HG03103 (cell line): ENCODE measurements at regions not wholly inside any gene's neighbourhood (a gene's known extent, or its start where the extent isn't known, plus 50 kb on each side); places are given as distances from the start of the nearest gene placed in this dataset.
"Not testable (repeated sequence)": the region's sequence is repeated elsewhere in the genome, so short reads cannot be mapped to it uniquely, and the experiment has no call there.

Source experiments
- ATAC-seq: cut with Tn5 transposase; IDR thresholded peaks from one replicate; pipeline ENCODE4 v1.9.1; 2021; ENCODE audit warnings: low read depth; ENCODE audit not compliant: unreplicated experiment

- ATAC-seq: no peak
Measured at GRCh38 chr6:9248133-9248532, 812.8 kb upstream of the SLC35B3 start.

- no peak for ATAC-seq
Measured at GRCh38 chr6:9240861-9241260, 805.5 kb upstream of the SLC35B3 start.

GRCh38 chr6:9236443-9236842 is 801.1 kb upstream of the SLC35B3 start:
- ATAC-seq: no peak

GRCh38 chr6:9233686-9234085 is 798.3 kb upstream of the SLC35B3 start:
- ATAC-seq: no peak

- no peak for ATAC-seq
Measured at GRCh38 chr6:9233226-9233625, 797.9 kb upstream of the SLC35B3 start.

- no peak for ATAC-seq
Measured at GRCh38 chr6:9225441-9225871, 790.1 kb upstream of the SLC35B3 start.

GRCh38 chr6:9224539-9224938 is 789.2 kb upstream of the SLC35B3 start:
- no peak for ATAC-seq

GRCh38 chr6:9213717-9214116 is 778.4 kb upstream of the SLC35B3 start:
- not testable (repeated sequence) for ATAC-seq

- no peak for ATAC-seq
Measured at GRCh38 chr6:9208966-9209365, 773.6 kb upstream of the SLC35B3 start.

GRCh38 chr6:9205645-9206044 is 770.3 kb upstream of the SLC35B3 start:
- no peak for ATAC-seq

- no peak for ATAC-seq
Measured at GRCh38 chr6:9204171-9204570, 768.8 kb upstream of the SLC35B3 start.

GRCh38 chr6:9200712-9201111 is 765.4 kb upstream of the SLC35B3 start:
- no peak for ATAC-seq

GRCh38 chr6:9197726-9198125 is 762.4 kb upstream of the SLC35B3 start:
- no peak for ATAC-seq

- ATAC-seq: no peak
Measured at GRCh38 chr6:9195322-9195721, 760.0 kb upstream of the SLC35B3 start.

- ATAC-seq: no peak
Measured at GRCh38 chr6:9192405-9192909, 757.1 kb upstream of the SLC35B3 start.

GRCh38 chr6:9186148-9186547 is 750.8 kb upstream of the SLC35B3 start:
- ATAC-seq: no peak

- ATAC-seq: no peak
Measured at GRCh38 chr6:9178071-9178470, 742.7 kb upstream of the SLC35B3 start.

GRCh38 chr6:9173229-9173628 is 737.9 kb upstream of the SLC35B3 start:
- ATAC-seq: no peak

GRCh38 chr6:9172096-9172495 is 736.8 kb upstream of the SLC35B3 start:
- ATAC-seq: no peak

- no peak for ATAC-seq
Measured at GRCh38 chr6:9168669-9169068, 733.3 kb upstream of the SLC35B3 start.

- no peak for ATAC-seq
Measured at GRCh38 chr6:9161731-9162130, 726.4 kb upstream of the SLC35B3 start.

- ATAC-seq: no peak
Measured at GRCh38 chr6:9159051-9159450, 723.7 kb upstream of the SLC35B3 start.

GRCh38 chr6:9155836-9156235 is 720.5 kb upstream of the SLC35B3 start:
- ATAC-seq: no peak
